CD4-positive, alpha-beta memory T cell (primary cell): ENCODE measurements at regions not wholly inside any gene's neighbourhood (a gene's known extent, or its start where the extent isn't known, plus 50 kb on each side); places are given as distances from the start of the nearest gene placed in this dataset.
"Not testable (repeated sequence)": the region's sequence is repeated elsewhere in the genome, so short reads cannot be mapped to it uniquely, and the experiment has no call there.

Experiments used
- CTCF ChIA-PET: fragments of 350-600 bp; sonication (Branson Sonifier 250); formaldehyde crosslinking; loops from one replicate; lab custom pipeline; 2021; ENCODE audit warnings: inconsistent platforms; ENCODE audit not compliant: partially characterized antibody; lab: Charles Lee
- POLR2A ChIA-PET: fragments of 350-600 bp; sonication (Branson Sonifier 250); formaldehyde crosslinking; loops from one replicate; lab custom pipeline; 2021; ENCODE audit not compliant: partially characterized antibody; lab: Charles Lee
- DNase-seq, 5 donors: peaks; one replicate each; pipeline versions ENCODE4 v3.0.0 to v3.0.0-alpha.2; 2020 to 2022; ENCODE audit warnings: mixed read lengths in 1 of 5
- H3K27ac ChIP-seq: one replicate; pipeline ENCODE4 v1.7.0; 2013; ENCODE audit warnings: low read depth, low read length
- H3K27me3 ChIP-seq: 2 replicates; pipeline ENCODE4 v1.7.0; 2013; ENCODE audit warnings: mild to moderate bottlenecking, low read length, moderate library complexity; ENCODE audit not compliant: insufficient read depth
- H3K36me3 ChIP-seq: 2 replicates; pipeline ENCODE4 v1.7.0; 2013; ENCODE audit warnings: mild to moderate bottlenecking, low read length, moderate library complexity; ENCODE audit not compliant: insufficient read depth
- H3K4me1 ChIP-seq: 2 replicates; pipeline ENCODE4 v1.7.0; 2013; ENCODE audit warnings: mild to moderate bottlenecking, low read length, moderate library complexity; ENCODE audit not compliant: insufficient read depth
- H3K4me3 ChIP-seq, 2 donors: one replicate each; pipeline ENCODE4 v1.7.0; 2013; ENCODE audit warnings: low read length in 2 of 2, mild to moderate bottlenecking in 1 of 2
- H3K9me3 ChIP-seq, 2 donors: one replicate each; pipeline ENCODE4 v1.7.0; 2013; ENCODE audit warnings: low read length in 2 of 2, control low read depth in 1 of 2; ENCODE audit not compliant: control insufficient read depth in 1 of 2
- H3K27ac Mint-ChIP-seq, 7 donors: one replicate each; pipeline ENCODE4 v1.8.0; 2020 to 2021; ENCODE audit warnings: mixed read lengths in 7 of 7, mild to moderate bottlenecking in 6 of 7, inconsistent platforms in 3 of 7, moderate library complexity in 3 of 7
- H3K27me3 Mint-ChIP-seq, 2 donors: one replicate each; pipeline ENCODE4 v1.8.0; 2020 to 2021; ENCODE audit warnings: mixed read lengths in 2 of 2
- H3K36me3 Mint-ChIP-seq, 2 donors: one replicate each; pipeline ENCODE4 v1.8.0; 2020 to 2021; ENCODE audit warnings: mixed read lengths in 2 of 2, inconsistent platforms in 1 of 2, mild to moderate bottlenecking in 1 of 2
- H3K4me1 Mint-ChIP-seq, 4 donors: one replicate each; pipeline ENCODE4 v1.8.0; 2020 to 2021; ENCODE audit warnings: mixed read lengths in 4 of 4, mild to moderate bottlenecking in 1 of 4
- H3K4me3 Mint-ChIP-seq, 8 donors: one replicate each; pipeline ENCODE4 v1.8.0; 2020 to 2021; ENCODE audit warnings: mixed read lengths in 8 of 8, mild to moderate bottlenecking in 7 of 8, moderate library complexity in 6 of 8, inconsistent platforms in 3 of 8
- H3K9me3 Mint-ChIP-seq, 8 donors: one replicate each; pipeline ENCODE4 v1.8.0; 2020 to 2021; ENCODE audit warnings: mixed read lengths in 8 of 8, mild to moderate bottlenecking in 5 of 8, inconsistent platforms in 3 of 8, moderate library complexity in 1 of 8
- intact Hi-C: fragments of 100-400 bp; cut with micrococcal nuclease; formaldehyde crosslinking; loops from one replicate; pipeline ENCODE4 v1.15.1; 2023

- POLR2A ChIA-PET, DNase-seq, CTCF ChIA-PET, H3K36me3 ChIP-seq, H3K9me3 Mint-ChIP-seq, H3K27ac Mint-ChIP-seq, H3K4me3 ChIP-seq, H3K9me3 ChIP-seq, H3K4me1 ChIP-seq, H3K4me3 Mint-ChIP-seq, H3K27me3 ChIP-seq, intact Hi-C loops, H3K4me1 Mint-ChIP-seq, H3K36me3 Mint-ChIP-seq, H3K27me3 Mint-ChIP-seq, H3K27ac ChIP-seq: not testable (repeated sequence)
Measured at GRCh38 chr21:10100873-10101272, 420.5 kb upstream of the TPTE start.

GRCh38 chr21:10119342-10119741 lies 402.0 kb upstream of the TPTE start:
- H3K36me3 Mint-ChIP-seq, H3K27me3 Mint-ChIP-seq, H3K9me3 ChIP-seq, intact Hi-C loops, H3K27me3 ChIP-seq, CTCF ChIA-PET, POLR2A ChIA-PET, DNase-seq, H3K4me3 Mint-ChIP-seq, H3K36me3 ChIP-seq, H3K27ac ChIP-seq, H3K4me3 ChIP-seq, H3K4me1 ChIP-seq, H3K4me1 Mint-ChIP-seq, H3K27ac Mint-ChIP-seq: not testable (repeated sequence)
- H3K9me3 Mint-ChIP-seq = peaks cover 0 to 13% (median 4%) of the 10 kb centered on the region in 8 donors

GRCh38 chr21:10119746-10120535 lies 401.4 kb upstream of the TPTE start:
- H3K4me1 ChIP-seq, H3K36me3 ChIP-seq, intact Hi-C loops, H3K27me3 ChIP-seq, H3K9me3 ChIP-seq, H3K4me3 Mint-ChIP-seq, H3K27me3 Mint-ChIP-seq, H3K36me3 Mint-ChIP-seq, H3K27ac Mint-ChIP-seq, POLR2A ChIA-PET, DNase-seq, H3K27ac ChIP-seq, H3K4me3 ChIP-seq, CTCF ChIA-PET, H3K4me1 Mint-ChIP-seq: not testable (repeated sequence)
- H3K9me3 Mint-ChIP-seq = peaks cover 0 to 13% (median 3%) of the 10 kb centered on the region in 8 donors

GRCh38 chr21:10120536-10120934 lies 400.8 kb upstream of the TPTE start:
- CTCF ChIA-PET, H3K4me1 Mint-ChIP-seq, H3K9me3 ChIP-seq, H3K27me3 ChIP-seq, H3K27me3 Mint-ChIP-seq, H3K4me3 Mint-ChIP-seq, DNase-seq, POLR2A ChIA-PET, H3K27ac ChIP-seq, H3K36me3 Mint-ChIP-seq, H3K4me3 ChIP-seq, intact Hi-C loops, H3K36me3 ChIP-seq, H3K4me1 ChIP-seq, H3K27ac Mint-ChIP-seq: not testable (repeated sequence)
- peaks cover 0 to 14% (median 3%) of the 10 kb centered on the region in 8 donors for H3K9me3 Mint-ChIP-seq

GRCh38 chr21:10120965-10121550 lies 400.3 kb upstream of the TPTE start:
- H3K4me1 ChIP-seq, POLR2A ChIA-PET, H3K27me3 ChIP-seq, H3K4me1 Mint-ChIP-seq, H3K9me3 ChIP-seq, CTCF ChIA-PET, H3K27ac ChIP-seq, H3K27me3 Mint-ChIP-seq, DNase-seq, H3K27ac Mint-ChIP-seq, H3K4me3 ChIP-seq, H3K4me3 Mint-ChIP-seq, intact Hi-C loops, H3K36me3 Mint-ChIP-seq, H3K36me3 ChIP-seq: not testable (repeated sequence)
- peaks cover 0 to 17% (median 3%) of the 10 kb centered on the region in 8 donors for H3K9me3 Mint-ChIP-seq

- CTCF ChIA-PET, H3K4me1 Mint-ChIP-seq, H3K27ac ChIP-seq, H3K36me3 ChIP-seq, H3K27ac Mint-ChIP-seq, H3K4me3 Mint-ChIP-seq, DNase-seq, H3K27me3 Mint-ChIP-seq, intact Hi-C loops, POLR2A ChIA-PET, H3K27me3 ChIP-seq, H3K9me3 ChIP-seq, H3K36me3 Mint-ChIP-seq, H3K4me1 ChIP-seq, H3K4me3 ChIP-seq: not testable (repeated sequence)
- peaks cover 0 to 17% (median 3%) of the 10 kb centered on the region in 8 donors for H3K9me3 Mint-ChIP-seq
Measured at GRCh38 chr21:10121816-10122455, 399.4 kb upstream of the TPTE start.

- H3K27me3 Mint-ChIP-seq, H3K4me3 Mint-ChIP-seq, H3K27ac Mint-ChIP-seq, intact Hi-C loops, CTCF ChIA-PET, H3K36me3 Mint-ChIP-seq, H3K4me1 Mint-ChIP-seq, POLR2A ChIA-PET, H3K36me3 ChIP-seq, H3K4me1 ChIP-seq, H3K4me3 ChIP-seq, H3K9me3 ChIP-seq, H3K27ac ChIP-seq, H3K27me3 ChIP-seq: not testable (repeated sequence)
- peak in 3 of 5 donors; percentile 13 to 37 (median 25) for DNase-seq
- peaks cover 0 to 17% (median 3%) of the 10 kb centered on the region in 8 donors for H3K9me3 Mint-ChIP-seq
Measured at GRCh38 chr21:10122801-10123507, 398.4 kb upstream of the TPTE start.
